HG02588 (cell line): ENCODE measurements at regions not wholly inside any gene's neighbourhood (a gene's known extent, or its start where the extent isn't known, plus 50 kb on each side); places are given as distances from the start of the nearest gene placed in this dataset.

ENCODE experiments used
- ATAC-seq: cut with Tn5 transposase; IDR thresholded peaks from one replicate; pipeline ENCODE4 v1.9.1; 2021; ENCODE audit warnings: mild to moderate bottlenecking, moderate library complexity; ENCODE audit not compliant: unreplicated experiment

DNA sequence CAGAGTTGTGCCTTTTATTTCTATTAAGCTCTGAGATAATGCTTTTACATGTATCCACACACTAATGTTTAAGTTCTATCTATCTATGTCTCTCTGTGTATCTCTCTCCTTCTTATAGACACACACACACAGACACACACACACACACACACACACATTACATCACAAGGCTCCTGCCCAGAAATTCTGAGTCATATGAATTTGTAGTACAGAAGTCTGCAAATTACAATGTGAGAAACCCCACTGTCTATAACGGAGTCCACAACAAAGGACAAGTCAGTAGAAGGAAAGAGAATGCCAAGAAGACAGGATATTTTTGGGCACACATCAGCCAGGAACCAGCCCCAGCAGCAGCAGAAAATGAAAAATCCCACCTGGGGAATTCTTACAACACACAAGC lies 142.4 kb downstream of the EN1 start:
- no peak for ATAC-seq

GRCh38 chr2:118699447-118700175 lies 147.8 kb downstream of the EN1 start:
- ATAC-seq = no peak

DNA sequence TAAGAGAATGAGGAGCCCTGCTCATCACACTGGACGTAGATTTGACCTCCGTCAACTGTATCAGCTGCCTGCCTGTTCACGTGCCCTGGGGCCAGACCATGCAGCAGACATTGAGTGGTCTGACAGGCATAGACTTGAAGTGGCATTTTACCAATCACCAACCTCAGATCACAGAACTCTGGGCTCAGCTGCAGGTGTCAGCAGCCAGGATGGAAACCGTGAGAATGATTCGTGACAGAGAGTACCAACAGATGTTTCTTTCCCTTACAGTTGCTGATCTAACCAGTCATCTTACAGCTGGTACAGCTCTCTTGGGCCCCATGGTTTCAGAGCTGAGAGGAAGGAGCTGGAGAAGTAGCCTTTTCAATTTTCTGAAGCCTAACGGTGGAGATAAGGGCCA lies 148.9 kb downstream of the EN1 start:
- no peak for ATAC-seq

DNA sequence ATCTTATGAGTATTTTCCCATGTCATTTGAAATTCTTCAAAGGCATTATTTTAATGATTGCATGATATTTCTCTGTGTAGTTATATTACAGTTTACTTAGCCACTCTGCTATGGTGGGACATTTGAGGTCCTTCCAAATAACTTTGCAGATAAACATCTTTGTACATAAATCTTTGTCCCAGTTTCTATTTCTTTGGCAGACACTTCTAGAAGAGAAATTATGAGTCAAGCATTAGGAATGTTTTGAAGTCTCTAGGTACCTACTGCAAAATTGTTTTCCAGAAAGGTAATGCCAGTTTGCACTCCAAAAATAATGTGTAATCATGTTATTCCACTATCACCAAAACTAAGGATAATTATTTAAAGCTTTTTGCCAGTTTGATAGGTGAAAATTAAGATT lies 149.7 kb downstream of the EN1 start:
- ATAC-seq = no peak

DNA sequence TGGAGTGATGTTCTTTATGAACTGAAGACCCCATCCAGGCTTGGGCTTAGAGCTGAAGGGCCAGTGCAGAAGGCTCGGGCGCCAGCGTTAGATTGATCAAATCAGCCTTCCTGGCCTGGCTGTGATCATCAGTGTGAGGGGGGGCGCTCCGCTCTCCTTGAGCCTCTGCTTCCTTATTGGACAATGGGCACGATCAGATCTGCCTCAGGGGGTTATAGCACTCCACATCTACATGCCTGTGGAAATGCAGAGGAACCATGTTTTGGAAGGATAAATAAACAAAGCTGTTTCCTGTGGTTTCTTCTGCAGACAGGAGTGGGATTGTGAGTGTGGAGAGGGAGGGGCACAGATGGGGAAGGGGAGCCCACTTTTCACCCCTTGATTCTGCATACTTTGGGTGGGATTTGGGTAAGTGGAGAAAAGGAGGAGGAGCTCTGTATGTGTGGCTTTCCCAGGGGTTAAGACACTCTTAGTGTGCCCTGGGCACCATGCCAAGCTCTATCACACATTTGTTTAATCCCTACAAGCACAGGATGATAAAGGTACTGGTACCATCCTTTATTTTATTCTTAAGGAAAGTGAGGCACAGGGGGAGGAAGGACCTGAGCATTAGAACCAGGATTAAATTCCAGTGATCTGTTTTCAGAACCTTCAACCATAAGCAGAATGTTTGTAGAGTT lies 150.5 kb downstream of the EN1 start:
- ATAC-seq = no peak

GRCh38 chr2:118693287-118693822 lies 154.1 kb downstream of the EN1 start:
- no peak for ATAC-seq

GRCh38 chr2:118689874-118690273 lies 157.6 kb downstream of the EN1 start:
- ATAC-seq = no peak

GRCh38 chr2:118689456-118689855 lies 158.0 kb downstream of the EN1 start:
- ATAC-seq = no peak

GRCh38 chr2:118689033-118689432 lies 158.4 kb downstream of the EN1 start:
- no peak for ATAC-seq

DNA sequence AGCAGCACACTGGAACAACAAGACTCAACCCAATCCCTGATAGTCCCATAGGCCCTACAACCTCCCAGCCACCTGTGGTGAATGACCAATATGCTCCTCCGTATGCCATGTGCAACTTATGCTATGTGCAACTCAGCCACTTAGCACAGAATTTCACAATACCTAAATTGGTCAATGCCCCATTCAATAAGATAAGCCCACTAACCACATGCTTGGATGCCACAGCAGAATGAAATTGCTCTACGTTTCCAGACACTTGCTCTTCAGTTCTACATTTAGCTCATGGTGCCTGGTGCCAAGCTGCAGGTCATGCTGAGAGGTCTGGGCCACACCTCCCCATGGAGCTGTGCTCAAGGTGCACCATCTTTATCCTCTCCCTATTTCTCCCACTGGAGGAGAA lies 159.8 kb downstream of the EN1 start:
- ATAC-seq = no peak

GRCh38 chr2:118687192-118687591 lies 160.3 kb downstream of the EN1 start:
- ATAC-seq = no peak

GRCh38 chr2:118686346-118686745 lies 161.1 kb downstream of the EN1 start:
- no peak for ATAC-seq

DNA sequence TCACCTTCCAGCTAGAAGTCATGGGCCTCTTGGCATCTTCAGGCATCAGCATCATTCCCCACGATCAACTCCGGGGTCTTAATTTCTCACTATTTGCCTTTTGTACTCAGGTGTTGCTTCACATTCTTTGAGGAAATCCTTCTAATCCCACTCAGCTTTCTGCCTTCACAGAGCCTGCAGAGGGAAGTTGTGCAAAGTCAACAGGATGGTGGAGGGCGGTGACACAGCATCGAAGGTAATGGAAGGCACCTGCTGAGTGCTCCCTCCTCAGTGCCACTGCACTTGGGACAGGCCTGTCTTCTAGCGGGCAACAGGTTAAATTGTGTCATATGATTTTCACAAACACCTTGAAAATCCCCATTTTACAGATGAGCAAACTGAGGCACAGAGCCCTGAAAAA lies 164.0 kb downstream of the EN1 start:
- ATAC-seq = no peak

DNA sequence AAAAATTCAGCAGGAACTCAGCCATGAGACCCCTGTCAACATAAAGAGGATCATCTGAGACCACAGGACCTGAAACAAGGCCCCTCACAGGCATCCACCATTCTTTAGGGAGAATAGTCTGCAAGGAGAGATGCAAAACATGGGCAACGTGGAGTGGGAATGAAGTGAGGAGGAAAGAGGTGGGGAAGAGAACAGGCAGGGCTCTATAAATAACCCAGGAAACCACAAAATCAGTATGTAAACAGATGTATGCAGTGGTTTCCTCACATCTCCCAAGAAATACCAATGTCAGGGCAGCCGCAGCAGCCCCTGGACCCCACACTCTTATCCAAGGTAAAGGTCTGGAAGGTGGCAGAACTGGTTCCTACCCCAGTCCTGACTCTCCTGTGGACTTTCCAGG lies 168.5 kb downstream of the EN1 start:
- ATAC-seq = no peak

DNA sequence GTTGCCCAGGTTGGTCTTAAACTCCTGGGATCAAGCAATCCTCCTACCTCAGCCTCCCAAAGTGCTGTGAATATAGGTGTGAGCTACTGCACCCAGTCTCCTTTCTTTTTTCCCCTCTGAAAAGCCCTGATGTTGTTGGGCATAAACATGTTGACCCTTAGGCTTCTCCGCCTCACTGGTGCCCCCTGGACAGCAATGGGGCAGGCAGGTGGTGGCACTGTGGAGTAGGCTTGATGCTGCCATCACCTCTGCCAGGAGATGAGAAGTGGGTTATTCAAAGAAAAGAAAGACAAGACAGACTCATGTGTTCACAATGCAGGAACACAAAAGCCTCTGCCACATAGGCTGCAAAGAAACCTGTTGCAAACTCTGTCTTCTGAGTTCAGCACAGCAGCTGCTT lies 169.9 kb downstream of the EN1 start:
- no peak for ATAC-seq

DNA sequence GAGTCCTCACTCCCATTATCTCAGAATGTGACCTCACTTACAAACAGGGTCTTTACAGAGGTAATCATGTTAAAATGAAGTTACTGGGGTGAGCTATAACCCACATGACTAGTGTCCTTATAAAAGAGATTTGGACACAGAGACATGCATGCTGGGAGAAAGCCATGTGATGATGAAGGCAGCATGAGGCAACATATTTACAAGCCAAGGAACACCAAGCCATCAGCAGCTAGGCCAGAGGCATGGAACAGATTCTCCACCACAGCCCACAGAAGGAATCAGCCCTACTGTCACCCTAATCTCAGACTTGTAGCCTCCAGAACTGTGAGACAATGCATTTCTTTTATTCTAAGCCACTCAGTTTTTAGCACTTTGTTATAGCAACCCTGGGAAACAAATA lies 171.9 kb downstream of the EN1 start:
- no peak for ATAC-seq

DNA sequence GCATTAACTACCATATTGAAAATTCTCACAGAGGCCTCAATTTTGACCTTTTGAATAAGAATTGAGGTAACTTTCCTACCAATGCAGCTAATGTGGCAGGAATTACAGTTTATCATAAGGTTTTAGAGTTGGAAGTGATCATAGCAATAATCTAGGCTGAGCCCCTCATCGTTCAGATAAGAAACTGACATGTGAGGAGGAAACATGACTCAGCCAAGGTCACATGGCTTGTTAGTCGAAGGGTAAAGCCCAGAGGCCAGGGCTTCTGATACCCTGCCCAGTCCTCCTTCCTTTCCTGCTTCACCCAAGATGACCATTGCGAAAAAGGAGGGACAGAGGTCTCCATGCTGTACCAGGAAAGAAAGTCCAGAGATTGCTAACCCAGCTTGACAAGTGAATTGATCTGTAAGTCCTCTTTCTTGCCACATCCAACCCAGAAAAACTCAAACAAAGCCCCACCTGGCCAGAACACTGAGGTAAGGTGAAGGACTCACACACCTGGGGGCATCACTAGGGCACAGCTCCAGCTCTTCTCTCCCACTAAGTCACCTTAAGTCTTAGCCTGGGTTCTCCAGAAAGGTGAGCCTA lies 174.8 kb downstream of the EN1 start:
- no peak for ATAC-seq

- no peak for ATAC-seq
Measured at GRCh38 chr2:118671701-118672454, 175.6 kb downstream of the EN1 start.

DNA sequence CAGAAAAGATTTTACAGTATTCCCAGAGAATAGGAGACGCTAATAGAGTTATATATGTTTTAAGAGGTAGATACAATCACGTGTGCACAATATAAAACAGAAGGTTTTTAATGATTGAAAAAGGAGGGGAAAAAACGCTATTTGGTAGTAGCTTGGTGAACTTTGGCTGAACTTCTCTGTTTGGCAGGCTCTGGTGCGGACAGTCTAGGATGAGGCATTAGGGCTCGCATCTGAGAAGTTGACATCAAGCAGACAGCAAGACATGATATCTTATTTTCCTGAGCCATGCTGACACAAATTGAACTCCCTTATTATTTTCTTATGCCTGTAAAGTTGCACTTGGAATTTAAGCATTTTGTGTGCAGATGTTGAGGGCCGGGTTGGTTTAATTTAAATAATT lies 176.6 kb downstream of the EN1 start:
- no peak for ATAC-seq

DNA sequence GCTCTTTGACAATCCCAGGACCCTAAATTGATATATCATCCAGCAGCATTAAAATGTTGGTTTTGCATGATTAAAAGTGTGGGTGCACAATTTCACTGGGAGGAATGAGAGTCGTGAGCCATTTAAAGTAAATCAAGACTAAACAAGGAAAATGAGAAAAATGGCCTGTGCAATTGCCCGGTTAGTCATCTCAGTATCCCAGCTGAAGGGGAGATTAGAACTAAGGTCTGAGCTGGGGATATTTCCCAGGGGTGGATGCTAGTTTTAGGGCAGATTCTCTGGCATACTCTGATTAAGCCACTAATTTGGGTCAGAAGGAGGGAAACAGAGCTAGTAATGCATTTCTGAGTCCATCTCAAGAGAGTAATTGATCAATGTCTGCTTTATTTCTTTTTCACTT lies 177.2 kb downstream of the EN1 start:
- no peak for ATAC-seq

DNA sequence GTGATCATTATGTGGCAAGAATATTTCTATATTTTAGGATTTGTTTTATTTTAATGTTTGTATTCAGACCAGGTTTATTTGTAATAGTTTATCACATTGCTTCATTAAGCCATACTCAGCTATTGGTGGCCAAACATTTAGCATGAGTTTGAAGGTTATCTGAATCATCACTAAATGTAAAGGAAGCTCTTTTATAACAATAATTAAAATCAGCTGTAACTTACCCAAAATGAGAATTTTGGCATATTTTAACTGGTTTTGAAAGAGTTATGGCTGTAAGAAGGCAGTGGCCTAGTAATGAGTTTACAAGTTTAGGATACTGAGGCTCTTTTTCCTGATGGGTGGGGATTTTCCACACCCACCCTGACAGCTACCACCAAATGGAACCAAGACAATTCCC lies 177.8 kb downstream of the EN1 start:
- no peak for ATAC-seq
